T-cell (primary cell): ENCODE measurements at regions not wholly inside any gene's neighbourhood (a gene's known extent, or its start where the extent isn't known, plus 50 kb on each side); places are given as distances from the start of the nearest gene placed in this dataset.

ENCODE experiments used
- ATAC-seq, 4 experiments: fragments of 200-7000 bp in 3 of 4; fragments of 150-1000 bp in 1 of 4; cut with Tn5 transposase; replicated peaks in 1 of 4; 1 replicate in 3 of 4; 2 replicates in 1 of 4; pipeline ENCODE4 v1.10.0; 2021; ENCODE audit warnings: moderate library complexity in 3 of 4, mild to moderate bottlenecking in 2 of 4, moderate number of reproducible peaks in 1 of 4
- CTCF ChIA-PET, 2 donors: fragments of 300-600 bp; sonication (Branson Sonifier 250); formaldehyde crosslinking; loops; one replicate each; lab custom pipeline; 2022; ENCODE audit warnings: antibody characterized with exemption in 2 of 2; lab: Charles Lee
- POLR2A ChIA-PET, 2 donors: fragments of 300-600 bp; sonication (Branson Sonifier 250); formaldehyde crosslinking; loops; one replicate each; lab custom pipeline; 2022; ENCODE audit warnings: antibody characterized with exemption in 2 of 2; lab: Charles Lee
- DNase-seq, 35 experiments: peaks; one replicate each; pipeline versions ENCODE4 v3.0.0 to v3.0.0-alpha.2; 2013 to 2023
- H3K27ac ChIP-seq: one replicate; pipeline ENCODE4 v1.5.1; 2013; ENCODE audit warnings: low read length
- H3K27me3 ChIP-seq, 2 experiments: replicated peaks in 1 of 2; 1 replicate in 1 of 2; 2 replicates in 1 of 2; pipeline versions ENCODE4 v1.6.1 to v1.7.0; 2013; ENCODE audit warnings: low read length in 1 of 2, mixed read lengths in 1 of 2; ENCODE audit not compliant: control insufficient read depth in 2 of 2, insufficient read depth in 2 of 2; ENCODE audit errors: extremely low read depth in 1 of 2
- H3K36me3 ChIP-seq, 2 donors: 1 replicate in 1 of 2; 2 replicates in 1 of 2; pipeline versions ENCODE4 v1.6.1 to v1.7.0; 2013; ENCODE audit warnings: low read length in 1 of 2; ENCODE audit not compliant: control insufficient read depth in 2 of 2, insufficient read depth in 1 of 2; ENCODE audit errors: extremely low read depth in 1 of 2
- H3K4me1 ChIP-seq, 2 experiments: 1 replicate in 1 of 2; 2 replicates in 1 of 2; pipeline versions ENCODE4 v1.6.1 to v1.7.0; 2013; ENCODE audit warnings: low read length in 2 of 2, mixed read lengths in 1 of 2; ENCODE audit not compliant: insufficient read depth in 2 of 2, control insufficient read depth in 1 of 2; ENCODE audit errors: extremely low read depth in 1 of 2
- H3K4me3 ChIP-seq, 2 donors: 1 replicate in 1 of 2; 2 replicates in 1 of 2; pipeline versions ENCODE4 v1.5.1 to v1.7.0; 2013; ENCODE audit warnings: mild to moderate bottlenecking in 2 of 2, low read length in 1 of 2, moderate library complexity in 1 of 2; ENCODE audit not compliant: control insufficient read depth in 1 of 2; ENCODE audit errors: extremely low read depth in 1 of 2
- H3K9me3 ChIP-seq: 2 replicates; pipeline ENCODE4 v1.7.0; 2013
- H3K27ac Mint-ChIP-seq, 2 donors: one replicate each; pipeline ENCODE4 v1.8.0; 2020 to 2021; ENCODE audit warnings: mild to moderate bottlenecking in 2 of 2, mixed read lengths in 2 of 2
- H3K27me3 Mint-ChIP-seq, 2 donors: one replicate each; pipeline ENCODE4 v1.8.0; 2021 to 2022; ENCODE audit warnings: mixed read lengths in 2 of 2
- H3K36me3 Mint-ChIP-seq: one replicate; pipeline ENCODE4 v1.8.0; 2021; ENCODE audit warnings: mixed read lengths
- H3K4me1 Mint-ChIP-seq, 3 donors: one replicate each; pipeline ENCODE4 v1.8.0; 2020 to 2022; ENCODE audit warnings: mixed read lengths in 3 of 3, mild to moderate bottlenecking in 1 of 3
- H3K4me3 Mint-ChIP-seq, 3 donors: one replicate each; pipeline ENCODE4 v1.8.0; 2020 to 2022; ENCODE audit warnings: mild to moderate bottlenecking in 3 of 3, mixed read lengths in 3 of 3, moderate library complexity in 3 of 3
- H3K9me3 Mint-ChIP-seq, 3 donors: one replicate each; pipeline ENCODE4 v1.8.0; 2020 to 2022; ENCODE audit warnings: mixed read lengths in 3 of 3
- WGBS: methylation state at CpG from one replicate; pipeline ENCODE4 v1.1.5; 2013; ENCODE audit warnings: missing lambda C conversion rate; ENCODE audit not compliant: insufficient coverage; 5-methylcytosine and 5-hydroxymethylcytosine counted together

DNA sequence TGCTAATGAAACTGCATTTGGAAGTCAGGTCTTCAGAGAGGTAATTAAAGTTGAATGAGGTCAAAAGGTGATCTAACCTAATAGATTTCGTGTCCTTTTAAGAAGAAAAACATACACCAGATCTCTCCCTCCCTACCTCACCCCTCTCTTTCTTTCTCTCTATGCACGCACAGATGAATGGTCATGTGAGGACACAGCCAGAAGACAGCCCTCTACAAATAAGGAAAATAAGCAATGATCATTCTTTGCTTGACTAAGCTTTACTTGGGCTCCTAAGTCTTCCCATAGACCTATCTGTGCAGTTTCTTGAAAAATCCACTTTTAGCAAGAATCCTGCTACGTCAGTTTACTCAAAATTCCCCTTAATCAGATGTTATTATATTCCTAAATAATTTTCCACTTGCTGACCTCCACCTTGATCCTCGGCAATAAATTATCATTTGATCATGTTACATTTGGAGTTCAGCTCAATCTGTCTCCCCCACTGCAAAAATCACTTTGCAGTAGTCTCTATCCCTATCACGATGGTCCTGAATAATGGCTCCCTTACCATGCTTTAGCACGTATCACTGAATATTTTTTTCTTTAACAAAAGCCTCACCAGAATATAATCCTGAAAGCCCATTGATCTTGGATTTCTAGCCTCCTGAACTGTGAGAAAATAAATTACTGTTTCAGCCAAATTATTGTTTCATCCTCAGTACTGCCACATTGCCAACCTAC is 527.3 kb downstream of the GABRG1 start:
- Histone ChIP-seq H3K9me3 (no peaks in the 10 kb centered on the region), H3K4me1 (no peaks in the 10 kb centered on the region), H3K36me3 (no peaks in the 10 kb centered on the region), H3K4me3 (no peak overlapping the region), H3K27me3 (no peaks in the 10 kb centered on the region), H3K27ac (no peak overlapping the region)
- peaks cover 6 to 14% (median 14%) of the 10 kb centered on the region in 3 donors for H3K9me3 Mint-ChIP-seq
- no peaks in the 10 kb centered on the region for H3K27me3 Mint-ChIP-seq
- 49% methylated on average over 2 of the region's 6 CpGs for WGBS
- CTCF ChIA-PET, result no interaction called here
- POLR2A ChIA-PET, result no interaction called here
- no peak for DNase-seq
- H3K36me3 Mint-ChIP-seq, result no peaks in the 10 kb centered on the region
- no peak overlapping the region for H3K27ac Mint-ChIP-seq
- no peak for ATAC-seq
- no peaks in the 10 kb centered on the region for H3K4me1 Mint-ChIP-seq
- H3K4me3 Mint-ChIP-seq, result no peak overlapping the region

DNA sequence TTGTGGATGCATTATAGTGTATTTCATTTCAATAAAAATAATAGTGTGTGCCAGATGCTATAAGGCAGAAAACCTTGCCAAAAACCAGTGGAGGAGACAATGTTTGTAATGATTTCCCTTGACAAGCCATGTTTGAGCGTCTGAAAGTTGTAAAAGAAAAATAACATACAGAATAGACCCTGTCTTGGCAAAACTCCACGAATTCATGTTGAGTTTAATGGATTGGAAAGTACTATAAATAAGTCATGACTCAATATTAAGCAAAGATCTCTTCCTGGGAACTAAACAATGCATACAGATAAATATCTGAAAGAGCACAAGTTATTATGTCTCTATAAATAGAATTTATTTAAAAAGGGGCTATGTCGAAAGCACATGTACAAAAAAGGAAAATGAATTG is 543.5 kb downstream of the GABRG1 start:
- H3K27ac ChIP-seq, result no peak overlapping the region
- no peaks in the 10 kb centered on the region for H3K27me3 ChIP-seq
- H3K36me3 Mint-ChIP-seq, result no peaks in the 10 kb centered on the region
- no peak overlapping the region for H3K4me3 Mint-ChIP-seq
- no peaks in the 10 kb centered on the region for H3K27me3 Mint-ChIP-seq
- H3K27ac Mint-ChIP-seq, result no peak overlapping the region
- no peak overlapping the region for H3K4me3 ChIP-seq
- H3K4me1 Mint-ChIP-seq, result no peaks in the 10 kb centered on the region
- H3K9me3 Mint-ChIP-seq, result peaks cover 7 to 17% (median 17%) of the 10 kb centered on the region in 3 donors
- CTCF ChIA-PET, result no interaction called here
- no CpG with 5 or more reads among the region's 3 CpGs for WGBS
- POLR2A ChIA-PET, result no interaction called here
- DNase-seq (no peak), ATAC-seq (no peak)
- H3K9me3 ChIP-seq, result no peaks in the 10 kb centered on the region
- H3K4me1 ChIP-seq, result no peaks in the 10 kb centered on the region
- no peaks in the 10 kb centered on the region for H3K36me3 ChIP-seq

DNA sequence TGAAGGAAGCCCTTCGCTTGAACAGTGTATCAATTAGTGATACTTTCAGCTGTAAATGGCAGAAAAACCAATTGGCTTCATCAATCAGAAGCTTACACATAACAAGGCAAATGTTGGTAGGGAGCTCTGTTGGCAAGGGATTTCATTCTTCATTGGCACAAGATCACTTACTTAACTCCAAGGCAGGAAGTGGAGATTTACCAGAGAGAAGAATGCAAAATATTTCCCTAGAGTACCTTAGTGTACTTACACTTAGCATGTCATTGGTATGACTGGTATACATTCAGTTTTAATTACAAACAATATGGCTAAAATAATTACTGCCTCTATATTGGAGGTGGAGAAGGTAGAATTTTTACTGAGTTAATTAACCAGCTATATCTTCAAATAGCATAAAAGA is 545.0 kb downstream of the GABRG1 start:
- Mint-ChIP-seq H3K4me3 (no peak overlapping the region), H3K4me1 (no peaks in the 10 kb centered on the region), H3K27ac (no peak overlapping the region), H3K36me3 (no peaks in the 10 kb centered on the region), H3K9me3 (peaks cover 7 to 10% (median 8%) of the 10 kb centered on the region in 3 donors), H3K27me3 (no peaks in the 10 kb centered on the region)
- no peaks in the 10 kb centered on the region for H3K27me3 ChIP-seq
- H3K4me1 ChIP-seq, result no peaks in the 10 kb centered on the region
- ATAC-seq (no peak), DNase-seq (no peak)
- no peaks in the 10 kb centered on the region for H3K36me3 ChIP-seq
- POLR2A ChIA-PET, result no interaction called here
- no peak overlapping the region for H3K4me3 ChIP-seq
- no peak overlapping the region for H3K27ac ChIP-seq
- no peaks in the 10 kb centered on the region for H3K9me3 ChIP-seq
- CTCF ChIA-PET, result no interaction called here
- WGBS, result no CpG with 5 or more reads among the region's 1 CpG

DNA sequence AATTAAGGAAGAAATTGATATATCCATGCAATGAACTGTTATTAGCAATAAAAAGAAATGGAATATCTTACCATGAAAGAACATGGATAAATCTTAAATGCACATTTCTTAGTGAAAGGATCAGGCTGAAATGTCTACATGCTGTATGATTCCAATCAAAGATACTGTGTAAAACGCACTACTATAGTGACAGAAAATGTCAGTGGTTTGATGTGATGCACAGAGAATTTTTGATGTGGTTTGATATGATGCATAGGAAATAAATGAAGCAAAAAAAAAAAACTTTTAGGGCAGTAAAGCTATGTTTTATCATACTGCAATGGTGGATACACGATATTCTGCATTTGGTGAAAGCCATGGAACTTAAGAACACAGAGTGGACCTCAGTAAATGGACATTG is 547.6 kb downstream of the GABRG1 start:
- DNase-seq, result no peak
- no peaks in the 10 kb centered on the region for H3K4me1 Mint-ChIP-seq
- H3K9me3 Mint-ChIP-seq, result peaks cover 4 to 11% (median 8%) of the 10 kb centered on the region in 3 donors

DNA sequence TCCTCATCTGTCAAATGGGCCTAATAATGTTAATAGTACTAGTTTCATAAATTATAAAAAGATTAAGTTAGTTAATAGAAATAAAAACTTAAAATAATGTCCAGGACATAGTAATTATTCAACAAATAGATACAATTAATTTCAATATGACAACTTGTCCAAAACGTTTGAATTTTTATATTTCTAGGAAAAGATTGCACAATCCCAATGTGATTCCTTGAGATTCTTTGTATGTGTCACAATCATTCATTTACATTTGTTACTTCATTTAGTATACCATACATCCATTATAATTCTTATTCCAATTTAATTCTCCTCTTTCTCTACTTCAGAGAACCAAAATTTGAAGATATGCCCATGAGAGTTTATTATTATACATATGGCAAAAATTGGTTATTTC is 554.2 kb downstream of the GABRG1 start:
- H3K27ac Mint-ChIP-seq, result no peak overlapping the region
- DNase-seq, result no peak
- ATAC-seq, result no peak
- no peaks in the 10 kb centered on the region for H3K4me1 Mint-ChIP-seq
- Histone ChIP-seq H3K27me3 (no peaks in the 10 kb centered on the region), H3K36me3 (no peaks in the 10 kb centered on the region), H3K4me3 (no peak overlapping the region), H3K9me3 (no peaks in the 10 kb centered on the region), H3K4me1 (no peaks in the 10 kb centered on the region), H3K27ac (no peak overlapping the region)
- H3K36me3 Mint-ChIP-seq, result no peaks in the 10 kb centered on the region
- ChIA-PET CTCF (no interaction called here), POLR2A (no interaction called here)
- H3K27me3 Mint-ChIP-seq, result no peaks in the 10 kb centered on the region
- WGBS, result no CpG with 5 or more reads among the region's 1 CpG
- peaks cover 4 to 12% (median 7%) of the 10 kb centered on the region in 3 donors for H3K9me3 Mint-ChIP-seq
- H3K4me3 Mint-ChIP-seq, result no peak overlapping the region

More for the DNA sequence above, 547.6 kb downstream of the GABRG1 start:
- Mint-ChIP-seq H3K27me3 (no peaks in the 10 kb centered on the region), H3K27ac (no peak overlapping the region), H3K36me3 (no peaks in the 10 kb centered on the region), H3K4me3 (no peak overlapping the region)
- ChIA-PET POLR2A (no interaction called here), CTCF (no interaction called here)
- Histone ChIP-seq H3K27ac (no peak overlapping the region), H3K4me1 (no peaks in the 10 kb centered on the region), H3K27me3 (no peaks in the 10 kb centered on the region), H3K4me3 (no peak overlapping the region), H3K36me3 (no peaks in the 10 kb centered on the region), H3K9me3 (no peaks in the 10 kb centered on the region)
- no peak for ATAC-seq
- WGBS, result no CpG with 5 or more reads among the region's 2 CpGs

DNA sequence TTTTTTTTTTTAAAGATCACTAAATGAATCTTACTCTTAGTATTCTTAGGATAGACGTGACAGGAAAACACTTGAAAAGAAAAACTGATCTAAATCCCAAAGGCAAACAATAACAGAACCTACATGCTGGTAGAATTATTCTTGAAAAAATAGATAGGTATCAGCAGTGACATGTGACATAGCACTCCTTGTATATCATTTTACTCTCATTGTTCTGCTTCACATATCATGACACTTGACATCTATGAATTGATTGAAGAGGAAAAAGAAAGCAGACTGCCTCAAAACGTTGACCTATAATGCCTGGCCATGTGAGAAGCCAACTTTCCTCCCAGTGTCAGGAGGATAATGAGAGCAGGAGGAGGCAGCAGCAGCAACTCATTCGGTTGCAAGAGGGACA is 555.2 kb downstream of the GABRG1 start:
- Mint-ChIP-seq H3K9me3 (peaks cover 4 to 12% (median 7%) of the 10 kb centered on the region in 3 donors), H3K4me1 (no peaks in the 10 kb centered on the region), H3K27me3 (no peaks in the 10 kb centered on the region), H3K36me3 (no peaks in the 10 kb centered on the region), H3K27ac (no peak overlapping the region), H3K4me3 (no peak overlapping the region)
- POLR2A ChIA-PET, result no interaction called here
- H3K4me1 ChIP-seq, result no peaks in the 10 kb centered on the region
- no peak overlapping the region for H3K27ac ChIP-seq
- DNase-seq, result no peak
- H3K9me3 ChIP-seq, result no peaks in the 10 kb centered on the region
- WGBS, result 60% methylated on average over 1 of the region's 3 CpGs
- ATAC-seq, result no peak
- H3K36me3 ChIP-seq, result no peaks in the 10 kb centered on the region
- CTCF ChIA-PET, result no interaction called here
- no peaks in the 10 kb centered on the region for H3K27me3 ChIP-seq
- no peak overlapping the region for H3K4me3 ChIP-seq
